Brain microvascular endothelial cell (primary cell): ENCODE measurements at regions not wholly inside any gene's neighbourhood (a gene's known extent, or its start where the extent isn't known, plus 50 kb on each side); places are given as distances from the start of the nearest gene placed in this dataset.

Source experiments
- DNase-seq: peaks from one replicate; pipeline ENCODE4 v3.0.0-alpha.2; 2020
- H3K27ac ChIP-seq: fragments of 250-450 bp; sonication (Bioruptor Pico); 2 replicates; pipeline ENCODE4 v1.5.1; 2020; ENCODE audit warnings: mild to moderate bottlenecking, moderate library complexity
- H3K27me3 ChIP-seq: fragments of 250-450 bp; sonication (Bioruptor Pico); replicated peaks from 2 replicates; pipeline ENCODE4 v1.5.1; 2020; ENCODE audit warnings: mild to moderate bottlenecking
- H3K36me3 ChIP-seq: fragments of 250-450 bp; sonication (Bioruptor Pico); replicated peaks from 2 replicates; pipeline ENCODE4 v1.5.1; 2020; ENCODE audit warnings: mild to moderate bottlenecking
- H3K4me3 ChIP-seq: 2 replicates; pipeline ENCODE4 v1.5.1; 2011; ENCODE audit warnings: low read depth, mild to moderate bottlenecking, control low read depth, low read length, moderate library complexity
- in situ Hi-C: cut with HindIII; loops from 2 replicates; pipeline ENCODE4 v1.10.0; 2017; ENCODE audit warnings: low sequenced_read_pairs, low pct_ligation_motif_present
- TF ChIP-seq, protein P1 (sequence below): IDR thresholded peaks from 2 replicates; pipeline ENCODE4 v1.5.1; 2011; ENCODE audit warnings: low read depth, mild to moderate bottlenecking, moderate library complexity, low read length, control low read depth, inconsistent platforms; ENCODE audit errors: missing control alignments

- TF ChIP-seq, protein P1, sequence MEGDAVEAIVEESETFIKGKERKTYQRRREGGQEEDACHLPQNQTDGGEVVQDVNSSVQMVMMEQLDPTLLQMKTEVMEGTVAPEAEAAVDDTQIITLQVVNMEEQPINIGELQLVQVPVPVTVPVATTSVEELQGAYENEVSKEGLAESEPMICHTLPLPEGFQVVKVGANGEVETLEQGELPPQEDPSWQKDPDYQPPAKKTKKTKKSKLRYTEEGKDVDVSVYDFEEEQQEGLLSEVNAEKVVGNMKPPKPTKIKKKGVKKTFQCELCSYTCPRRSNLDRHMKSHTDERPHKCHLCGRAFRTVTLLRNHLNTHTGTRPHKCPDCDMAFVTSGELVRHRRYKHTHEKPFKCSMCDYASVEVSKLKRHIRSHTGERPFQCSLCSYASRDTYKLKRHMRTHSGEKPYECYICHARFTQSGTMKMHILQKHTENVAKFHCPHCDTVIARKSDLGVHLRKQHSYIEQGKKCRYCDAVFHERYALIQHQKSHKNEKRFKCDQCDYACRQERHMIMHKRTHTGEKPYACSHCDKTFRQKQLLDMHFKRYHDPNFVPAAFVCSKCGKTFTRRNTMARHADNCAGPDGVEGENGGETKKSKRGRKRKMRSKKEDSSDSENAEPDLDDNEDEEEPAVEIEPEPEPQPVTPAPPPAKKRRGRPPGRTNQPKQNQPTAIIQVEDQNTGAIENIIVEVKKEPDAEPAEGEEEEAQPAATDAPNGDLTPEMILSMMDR: no peak
- in situ Hi-C loops: no loop called here
- DNase-seq: peak; percentile 6
- no peak overlapping the region for H3K27ac ChIP-seq
- no peaks in the 10 kb centered on the region for H3K36me3 ChIP-seq
- H3K27me3 ChIP-seq: peaks cover 63% of the 10 kb centered on the region
- no peak overlapping the region for H3K4me3 ChIP-seq
Observed at GRCh38 chr3:193974671-193975535, 161.0 kb upstream of the HES1 start.

DNA sequence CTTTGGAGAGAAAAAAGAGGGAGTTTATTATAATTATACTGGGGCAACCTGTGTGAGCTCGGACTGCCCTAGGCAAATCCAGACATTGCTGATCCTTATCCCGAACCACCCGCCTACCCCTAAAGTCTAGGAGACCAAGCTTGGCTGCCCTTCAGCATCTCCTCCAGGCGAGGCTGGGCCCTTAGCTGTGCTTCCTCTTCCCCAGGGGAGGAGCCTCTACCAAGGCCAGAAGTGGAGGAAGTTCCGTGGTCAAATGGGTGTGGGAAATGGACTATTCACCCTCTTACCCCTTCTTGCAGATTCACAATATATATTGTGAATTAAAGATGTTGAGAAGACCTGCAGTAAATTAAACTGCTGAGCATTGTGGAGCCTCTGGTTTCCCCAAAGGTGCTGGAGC, 158.3 kb upstream of the HES1 start:
- TF ChIP-seq, protein P1: no peak
- Histone ChIP-seq H3K27me3 (peaks cover 78% of the 10 kb centered on the region), H3K36me3 (no peaks in the 10 kb centered on the region), H3K4me3 (no peak overlapping the region), H3K27ac (no peak overlapping the region)
- DNase-seq: no peak
- in situ Hi-C loops: no loop called here

GRCh38 chr3:193978030-193978429, 157.9 kb upstream of the HES1 start:
- in situ Hi-C loops: no loop called here
- no peak overlapping the region for H3K27ac ChIP-seq
- no peak overlapping the region for H3K4me3 ChIP-seq
- TF ChIP-seq, protein P1: no peak
- DNase-seq: no peak
- peaks cover 77% of the 10 kb centered on the region for H3K27me3 ChIP-seq
- H3K36me3 ChIP-seq: no peaks in the 10 kb centered on the region

- Histone ChIP-seq H3K4me3 (no peak overlapping the region), H3K27ac (no peak overlapping the region), H3K27me3 (peaks cover 74% of the 10 kb centered on the region), H3K36me3 (no peaks in the 10 kb centered on the region)
- no peak for DNase-seq
- TF ChIP-seq, protein P1: no peak
- in situ Hi-C loops: no loop called here
Observed at GRCh38 chr3:193978486-193978885, 157.5 kb upstream of the HES1 start.

DNA sequence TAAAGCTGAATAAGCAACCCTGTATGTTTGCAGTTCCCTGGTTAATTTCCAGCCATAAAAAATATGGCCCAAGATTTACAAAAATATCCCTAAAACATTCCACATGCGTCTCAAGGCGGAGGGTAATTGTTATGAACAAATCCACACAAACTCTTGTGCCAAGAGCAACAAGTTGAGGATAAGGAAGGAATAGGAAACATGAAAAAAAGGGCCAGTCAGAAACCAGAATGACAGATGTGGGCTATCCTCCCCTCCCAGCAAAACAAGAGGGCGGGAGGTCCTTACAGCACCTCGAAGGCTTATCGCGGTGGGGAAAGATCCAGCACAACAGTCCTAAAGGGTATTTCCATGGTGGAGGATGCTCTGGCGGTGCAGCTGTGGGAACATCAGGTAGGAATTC, 155.6 kb upstream of the HES1 start:
- Histone ChIP-seq H3K27ac (no peak overlapping the region), H3K27me3 (peaks cover 78% of the 10 kb centered on the region), H3K4me3 (no peak overlapping the region), H3K36me3 (no peaks in the 10 kb centered on the region)
- in situ Hi-C loops: no loop called here
- TF ChIP-seq, protein P1: no peak
- no peak for DNase-seq
